ENCODE measurements at regions not wholly inside any gene's neighbourhood (a gene's known extent, or its start where the extent isn't known, plus 50 kb on each side); places are given as distances from the start of the nearest gene placed in this dataset.

DNA sequence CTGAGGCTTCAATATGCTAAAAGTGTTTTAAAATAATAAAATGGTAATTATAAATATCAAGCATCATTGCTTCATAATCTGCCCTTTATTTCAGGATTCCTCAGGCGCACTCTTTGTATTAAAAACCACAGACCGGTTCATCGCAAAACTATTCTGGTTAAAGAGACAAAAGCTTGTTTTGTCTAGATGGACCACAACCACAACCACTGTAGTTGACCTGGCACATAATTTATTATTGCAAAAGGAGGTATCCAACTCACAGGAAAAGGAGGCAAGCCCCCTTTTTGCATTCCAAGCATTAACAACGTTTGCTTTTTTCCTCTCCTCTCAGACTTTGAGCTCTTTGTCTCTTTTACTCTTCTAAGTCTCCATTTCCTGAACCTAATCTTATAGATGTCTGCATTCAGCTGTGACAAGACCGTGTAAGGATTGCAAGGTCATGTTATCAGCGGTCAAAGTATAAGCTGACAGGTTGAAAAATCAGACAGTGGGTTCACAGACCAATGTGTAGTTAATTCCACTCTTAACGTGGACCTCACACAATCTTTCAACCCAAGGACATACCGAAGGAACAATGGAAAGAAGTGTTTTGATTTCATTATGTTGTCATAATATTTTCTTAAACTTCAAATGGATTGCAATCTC is 1057.6 kb downstream of the GALC start:
- TF ChIP-seq, protein P1, sequence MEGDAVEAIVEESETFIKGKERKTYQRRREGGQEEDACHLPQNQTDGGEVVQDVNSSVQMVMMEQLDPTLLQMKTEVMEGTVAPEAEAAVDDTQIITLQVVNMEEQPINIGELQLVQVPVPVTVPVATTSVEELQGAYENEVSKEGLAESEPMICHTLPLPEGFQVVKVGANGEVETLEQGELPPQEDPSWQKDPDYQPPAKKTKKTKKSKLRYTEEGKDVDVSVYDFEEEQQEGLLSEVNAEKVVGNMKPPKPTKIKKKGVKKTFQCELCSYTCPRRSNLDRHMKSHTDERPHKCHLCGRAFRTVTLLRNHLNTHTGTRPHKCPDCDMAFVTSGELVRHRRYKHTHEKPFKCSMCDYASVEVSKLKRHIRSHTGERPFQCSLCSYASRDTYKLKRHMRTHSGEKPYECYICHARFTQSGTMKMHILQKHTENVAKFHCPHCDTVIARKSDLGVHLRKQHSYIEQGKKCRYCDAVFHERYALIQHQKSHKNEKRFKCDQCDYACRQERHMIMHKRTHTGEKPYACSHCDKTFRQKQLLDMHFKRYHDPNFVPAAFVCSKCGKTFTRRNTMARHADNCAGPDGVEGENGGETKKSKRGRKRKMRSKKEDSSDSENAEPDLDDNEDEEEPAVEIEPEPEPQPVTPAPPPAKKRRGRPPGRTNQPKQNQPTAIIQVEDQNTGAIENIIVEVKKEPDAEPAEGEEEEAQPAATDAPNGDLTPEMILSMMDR (IDR thresholded peaks at IDR 0.05; ENCODE audit: insufficient read depth, low read length, poor library complexity, severe bottlenecking), result no peak

DNA sequence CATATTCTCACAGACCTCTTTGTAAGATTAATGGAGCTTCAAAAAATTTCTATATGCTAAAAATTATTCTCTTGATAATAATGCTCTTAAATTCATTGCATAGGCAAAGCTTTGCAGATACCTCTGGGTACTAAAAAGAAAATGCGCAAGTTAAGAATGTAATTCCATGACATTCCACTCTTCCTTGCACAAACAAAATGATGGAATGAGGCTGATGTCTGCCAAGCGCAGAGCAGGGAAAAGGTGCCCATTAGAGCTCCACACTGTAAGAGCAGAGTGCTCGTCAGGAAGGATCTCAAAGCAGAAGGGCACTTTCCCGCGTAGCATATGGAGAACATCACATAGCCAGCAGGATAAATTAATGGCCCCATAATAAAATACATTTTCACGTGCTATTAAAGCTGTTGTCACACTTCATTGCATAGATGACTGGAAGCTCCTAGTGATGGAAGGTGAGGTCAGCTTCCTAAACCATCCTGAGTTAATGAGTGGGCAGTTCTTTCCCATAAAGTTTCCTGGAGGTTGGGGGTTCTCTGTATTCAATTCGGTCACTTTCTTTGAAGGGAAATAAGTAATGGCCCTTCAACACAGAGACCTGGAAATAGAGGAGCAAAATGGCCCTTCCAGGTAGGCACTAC is 1058.9 kb downstream of the GALC start:
- TF ChIP-seq, protein P1 (IDR thresholded peaks at IDR 0.05; ENCODE audit: insufficient read depth, low read length, poor library complexity, severe bottlenecking), result no peak
- Histone ChIP-seq H3K27me3 (replicated peaks; ENCODE audit: control insufficient read depth, insufficient read depth, low read length) (no peaks in the 10 kb centered on the region), H3K36me3 (ENCODE audit: control insufficient read depth, insufficient read depth, low read length) (no peaks in the 10 kb centered on the region), H3K4me3 (replicated peaks; ENCODE audit: low read depth, low read length) (no peak overlapping the region)
- no peak for DNase-seq (ENCODE audit: extremely low read depth, insufficient read length)

More for the DNA sequence above, 1057.6 kb downstream of the GALC start:
- H3K4me3 ChIP-seq (replicated peaks; ENCODE audit: low read depth, low read length), result no peak overlapping the region
- no peak for DNase-seq (ENCODE audit: extremely low read depth, insufficient read length)
- H3K36me3 ChIP-seq (ENCODE audit: control insufficient read depth, insufficient read depth, low read length), result no peaks in the 10 kb centered on the region
- H3K27me3 ChIP-seq (replicated peaks; ENCODE audit: control insufficient read depth, insufficient read depth, low read length), result no peaks in the 10 kb centered on the region

DNA sequence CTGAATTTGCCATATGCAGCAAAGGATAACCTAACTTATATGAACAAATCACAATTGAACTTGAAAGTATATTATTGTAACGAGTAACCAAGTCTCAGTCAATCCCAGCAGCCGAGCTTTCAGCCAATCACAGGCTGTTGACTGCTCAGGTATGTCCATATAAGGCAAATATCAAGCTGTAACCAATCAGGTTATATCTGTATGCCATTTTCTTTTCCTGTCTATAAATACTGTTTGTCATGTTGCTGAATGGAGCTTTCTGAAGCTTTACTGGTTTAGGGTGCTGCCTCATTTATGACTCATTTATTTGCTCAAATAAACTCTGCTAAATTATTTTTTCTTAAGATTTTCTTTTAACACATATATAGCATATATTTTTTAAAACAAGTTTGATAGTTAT is 1059.5 kb downstream of the GALC start:
- H3K4me3 ChIP-seq (replicated peaks; ENCODE audit: low read depth, low read length), result no peak overlapping the region
- no peaks in the 10 kb centered on the region for H3K27me3 ChIP-seq (replicated peaks; ENCODE audit: control insufficient read depth, insufficient read depth, low read length)
- DNase-seq (ENCODE audit: extremely low read depth, insufficient read length), result no peak
- H3K36me3 ChIP-seq (ENCODE audit: control insufficient read depth, insufficient read depth, low read length), result no peaks in the 10 kb centered on the region
- TF ChIP-seq, protein P1 (IDR thresholded peaks at IDR 0.05; ENCODE audit: insufficient read depth, low read length, poor library complexity, severe bottlenecking), result no peak

DNA sequence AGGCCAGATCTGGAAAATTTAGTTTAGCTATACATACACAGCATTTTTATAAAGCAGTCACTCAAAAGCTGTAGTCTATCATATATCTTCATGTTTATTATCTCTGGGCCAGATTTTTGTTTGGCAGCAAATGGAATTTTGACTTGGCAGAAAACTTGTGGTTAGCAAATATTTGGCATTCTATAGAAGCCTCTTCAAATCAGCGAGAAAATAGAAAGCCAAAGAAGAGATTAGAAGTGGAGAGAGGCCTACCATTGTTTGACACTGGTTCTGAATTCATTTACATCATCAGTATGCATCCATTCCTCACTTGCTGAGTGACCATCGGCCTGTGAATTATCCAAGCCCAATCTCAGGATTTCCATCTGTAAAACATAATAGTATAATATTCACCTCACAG is 1077.6 kb downstream of the GALC start:
- Histone ChIP-seq H3K27me3 (replicated peaks; ENCODE audit: control insufficient read depth, insufficient read depth, low read length) (no peaks in the 10 kb centered on the region), H3K4me3 (replicated peaks; ENCODE audit: low read depth, low read length) (no peak overlapping the region), H3K36me3 (ENCODE audit: control insufficient read depth, insufficient read depth, low read length) (no peaks in the 10 kb centered on the region)
- TF ChIP-seq, protein P1 (IDR thresholded peaks at IDR 0.05; ENCODE audit: insufficient read depth, low read length, poor library complexity, severe bottlenecking), result no peak
- DNase-seq (ENCODE audit: extremely low read depth, insufficient read length), result no peak

DNA sequence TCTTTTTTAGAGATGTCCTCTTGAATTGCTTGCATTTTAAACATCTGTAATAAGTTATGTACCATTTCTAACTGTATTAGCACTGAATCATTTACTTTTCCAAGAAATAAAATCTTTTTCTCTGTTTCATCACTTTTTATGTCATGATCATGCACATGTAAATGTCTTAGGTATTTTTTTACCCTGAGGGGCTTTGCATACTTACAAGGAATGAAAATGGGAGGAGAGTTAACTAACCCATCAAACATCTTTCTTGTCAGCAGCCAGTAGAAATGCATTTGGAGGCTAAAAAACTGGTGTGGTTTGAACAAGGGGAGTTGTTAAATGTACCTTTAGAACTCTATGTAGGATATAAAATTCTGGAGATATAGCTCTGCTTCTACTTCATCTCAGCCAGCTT is 1080.3 kb downstream of the GALC start:
- TF ChIP-seq, protein P1 (IDR thresholded peaks at IDR 0.05; ENCODE audit: insufficient read depth, low read length, poor library complexity, severe bottlenecking), result no peak
- H3K4me3 ChIP-seq (replicated peaks; ENCODE audit: low read depth, low read length), result no peak overlapping the region

More for the DNA sequence above, 1080.3 kb downstream of the GALC start:
- H3K36me3 ChIP-seq (ENCODE audit: control insufficient read depth, insufficient read depth, low read length), result no peaks in the 10 kb centered on the region
- H3K27me3 ChIP-seq (replicated peaks; ENCODE audit: control insufficient read depth, insufficient read depth, low read length), result no peaks in the 10 kb centered on the region
- DNase-seq (ENCODE audit: extremely low read depth, insufficient read length), result no peak
